NCI-H446 treated with DMSO at 0.1 percent for 48 hours (cell line): ENCODE measurements at regions not wholly inside any gene's neighbourhood (a gene's known extent, or its start where the extent isn't known, plus 50 kb on each side); places are given as distances from the start of the nearest gene placed in this dataset.
"Not testable (repeated sequence)": the region's sequence is repeated elsewhere in the genome, so short reads cannot be mapped to it uniquely, and the experiment has no call there.

ENCODE experiments used
- DNase-seq: peaks from one replicate; lab custom pipeline; 2025; lab: John Stamatoyannopoulos, UW

GRCh38 chr16:17002565-17002964, 468.2 kb downstream of the XYLT1 start:
- no peak for DNase-seq

DNA sequence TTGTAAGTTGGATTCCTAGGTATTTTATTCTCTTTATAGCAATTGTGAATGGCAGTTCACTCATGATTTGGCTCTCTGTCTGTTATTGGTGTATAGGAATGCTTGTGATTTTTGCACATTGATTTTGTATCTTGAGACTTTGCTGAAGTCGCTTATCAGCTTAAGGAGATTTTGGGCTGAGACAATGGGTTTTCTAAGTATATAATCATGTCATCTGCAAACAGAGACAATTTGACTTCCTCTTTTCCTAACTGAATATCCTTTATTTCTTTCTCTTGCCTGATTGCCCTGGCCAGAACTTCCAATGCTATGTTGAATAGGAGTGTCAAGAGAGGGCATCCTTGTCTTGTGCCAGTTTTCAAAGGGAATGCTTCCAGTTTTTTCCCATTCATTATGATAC, 464.8 kb downstream of the XYLT1 start:
- not testable (repeated sequence) for DNase-seq

GRCh38 chr16:17011712-17012111, 459.0 kb downstream of the XYLT1 start:
- DNase-seq: no peak

GRCh38 chr16:17013038-17013437, 457.7 kb downstream of the XYLT1 start:
- DNase-seq: no peak

DNA sequence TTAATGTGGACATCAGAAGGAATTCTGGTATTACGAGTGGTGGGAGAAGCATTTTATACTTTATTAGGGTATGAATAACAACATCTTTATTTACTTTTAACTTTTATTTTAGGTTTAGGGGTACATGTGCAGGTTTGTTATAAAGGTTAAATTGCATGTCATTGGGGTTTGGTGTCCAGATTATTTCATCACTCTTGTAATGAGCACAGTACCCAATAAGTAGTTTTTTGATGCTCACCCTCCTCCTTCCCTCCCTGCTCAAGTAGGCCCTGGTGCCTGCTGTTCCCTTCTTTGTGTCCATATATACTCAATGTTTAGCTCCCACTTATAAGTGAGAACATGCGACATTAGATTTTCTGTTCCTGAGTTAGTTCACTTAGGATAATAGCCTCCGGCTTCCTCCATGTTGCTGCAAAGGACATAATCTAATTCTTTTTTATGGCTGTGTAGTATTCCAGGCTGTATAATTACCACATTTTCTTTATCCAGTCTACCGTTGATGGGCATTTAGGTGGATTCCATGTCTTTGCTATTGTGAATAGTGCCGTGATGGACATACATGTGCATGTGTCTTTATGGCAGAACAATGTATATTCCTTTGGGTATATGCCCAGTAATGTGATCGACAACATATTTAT, 456.2 kb downstream of the XYLT1 start:
- no peak for DNase-seq

DNA sequence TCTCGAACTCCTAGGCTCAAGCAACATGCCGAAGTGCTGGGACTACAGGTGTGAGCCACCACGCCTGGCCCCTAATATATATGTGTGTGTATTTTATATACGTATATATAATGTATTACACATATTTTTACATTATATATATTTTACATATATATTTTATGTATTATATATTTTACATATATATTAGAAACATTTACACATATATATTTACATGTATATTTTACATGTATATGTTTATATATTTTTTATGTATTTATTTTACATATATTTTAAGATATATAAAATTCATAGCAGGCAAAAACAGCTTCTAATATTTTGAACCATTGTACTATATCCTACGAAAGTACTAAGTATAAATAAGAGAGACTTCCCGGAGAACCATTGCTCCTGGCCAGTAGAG, 455.1 kb downstream of the XYLT1 start:
- no peak for DNase-seq

- no peak for DNase-seq
Measured at GRCh38 chr16:17017442-17017841, 453.3 kb downstream of the XYLT1 start.

DNA sequence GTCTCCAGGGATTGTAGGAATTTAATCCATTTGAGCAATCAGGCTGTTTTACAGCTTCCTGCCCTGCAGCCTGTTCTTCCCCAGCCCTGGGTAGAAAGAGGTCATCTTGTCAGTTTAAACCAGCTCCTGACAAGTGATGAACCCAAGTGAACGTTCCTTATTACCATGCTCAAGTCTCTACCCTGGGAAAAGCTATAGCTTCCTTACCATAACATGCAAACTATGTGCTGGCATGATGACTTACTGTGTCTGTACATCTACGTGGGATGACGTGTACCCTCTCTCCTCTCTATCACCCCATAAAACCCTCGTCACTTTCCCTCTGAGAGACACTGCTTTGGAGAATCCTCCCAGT, 452.2 kb downstream of the XYLT1 start:
- no peak for DNase-seq

- no peak for DNase-seq
Measured at GRCh38 chr16:17019366-17019765, 451.4 kb downstream of the XYLT1 start.

- no peak for DNase-seq
Measured at GRCh38 chr16:17023606-17024005, 447.2 kb downstream of the XYLT1 start.

GRCh38 chr16:17024514-17024913, 446.2 kb downstream of the XYLT1 start:
- DNase-seq: no peak

GRCh38 chr16:17026600-17027242, 444.0 kb downstream of the XYLT1 start:
- no peak for DNase-seq

- DNase-seq: no peak
Measured at GRCh38 chr16:17027488-17028129, 443.2 kb downstream of the XYLT1 start.

GRCh38 chr16:17029602-17030350, 441.0 kb downstream of the XYLT1 start:
- DNase-seq: no peak

- DNase-seq: no peak
Measured at GRCh38 chr16:17031484-17032268, 439.1 kb downstream of the XYLT1 start.

- no peak for DNase-seq
Measured at GRCh38 chr16:17032332-17032731, 438.4 kb downstream of the XYLT1 start.

DNA sequence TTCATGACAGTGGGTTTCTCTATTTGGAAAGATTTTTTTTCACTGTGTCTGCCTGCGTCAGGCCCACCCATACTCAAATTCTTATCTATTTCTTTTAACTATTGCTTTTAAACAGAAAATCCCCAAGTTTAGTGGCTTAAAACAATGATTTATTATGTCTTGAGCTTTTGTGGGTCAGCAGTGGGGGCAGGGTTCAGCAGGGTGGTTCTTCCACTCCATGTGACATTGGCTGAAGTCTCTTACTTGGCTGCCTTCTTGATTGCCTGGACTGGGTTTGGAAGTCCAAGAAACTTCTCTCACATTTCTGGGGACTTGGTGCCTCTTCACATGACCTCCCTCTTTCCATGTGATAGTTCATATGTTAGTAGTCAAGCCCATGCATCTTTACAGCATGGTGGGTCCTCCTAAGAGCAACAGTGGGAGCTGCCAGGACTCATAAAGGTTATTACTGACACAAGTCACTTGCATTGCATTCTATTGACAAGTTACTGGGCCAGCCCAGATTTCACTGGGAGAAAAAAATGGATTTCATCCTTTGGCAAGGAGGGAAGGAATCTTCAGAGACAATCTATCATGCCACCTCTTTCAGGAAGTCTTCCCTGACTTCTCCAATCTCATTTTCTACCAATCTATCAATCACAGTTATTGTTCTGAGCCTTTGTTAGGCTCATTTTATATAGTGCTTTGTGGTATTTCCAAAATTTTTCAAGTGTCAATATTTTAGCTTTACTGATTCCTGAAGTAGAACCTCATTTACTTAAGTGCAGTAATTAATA, 436.1 kb downstream of the XYLT1 start:
- no peak for DNase-seq

DNA sequence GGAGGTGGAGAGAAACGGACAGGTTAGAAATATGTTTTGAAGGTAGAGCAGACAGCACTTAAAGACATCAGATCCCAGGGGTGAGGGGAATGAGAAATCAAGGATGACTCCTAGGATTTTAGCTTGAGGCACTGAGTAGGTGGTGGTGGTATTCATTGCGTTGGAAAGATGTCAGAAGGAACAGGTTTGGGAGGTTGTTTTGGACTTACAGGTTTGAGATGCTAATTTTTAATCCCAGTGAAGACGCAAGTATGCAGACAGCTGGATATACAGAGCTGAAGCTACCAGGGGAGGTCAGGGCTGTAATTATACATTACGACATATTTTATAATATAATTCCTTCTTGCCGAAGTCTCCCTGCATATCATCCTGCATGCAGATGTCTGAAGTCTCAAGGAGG, 433.3 kb downstream of the XYLT1 start:
- DNase-seq: no peak

DNA sequence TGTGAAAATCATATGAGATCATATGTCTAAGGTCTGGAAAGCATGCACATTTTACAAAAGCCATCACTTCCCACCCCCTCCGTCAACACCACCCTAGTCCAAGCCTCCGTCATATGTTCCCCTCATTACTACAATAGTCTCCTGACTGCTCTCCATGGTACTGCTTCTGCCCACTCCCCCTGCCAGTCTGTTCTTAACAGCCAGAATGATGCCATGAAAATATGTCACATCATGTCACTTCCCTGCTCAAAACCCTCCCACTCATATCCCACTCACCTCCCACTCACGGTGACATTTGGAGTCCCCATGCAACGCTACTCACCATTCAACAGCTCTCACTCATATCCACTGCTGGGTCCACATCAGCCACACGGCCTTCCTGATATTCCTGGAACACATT, 432.3 kb downstream of the XYLT1 start:
- DNase-seq: no peak

- DNase-seq: not testable (repeated sequence)
Measured at GRCh38 chr16:17049109-17049508, 421.7 kb downstream of the XYLT1 start.

DNA sequence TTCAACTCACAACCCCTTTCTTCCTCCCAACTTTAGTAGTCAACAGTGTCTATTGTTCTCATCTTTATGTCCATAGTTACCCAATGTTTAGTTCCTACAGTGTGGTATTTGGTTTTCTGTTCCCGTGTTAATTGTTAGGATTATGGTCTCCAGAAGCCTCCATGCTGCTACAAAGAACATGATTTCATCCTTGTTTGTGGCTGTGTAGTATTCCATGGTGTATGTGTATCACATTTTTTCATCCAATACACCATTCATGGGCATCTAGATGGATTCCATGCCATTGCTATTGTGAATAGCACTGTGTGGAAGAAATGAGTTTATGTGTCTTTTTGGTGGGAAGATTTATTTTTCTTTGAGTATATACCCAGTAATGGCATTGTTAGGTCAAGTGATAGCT, 420.3 kb downstream of the XYLT1 start:
- no peak for DNase-seq
